ENCODE measurements at regions not wholly inside any gene's neighbourhood (a gene's known extent, or its start where the extent isn't known, plus 50 kb on each side); places are given as distances from the start of the nearest gene placed in this dataset.

- TF ChIP-seq SAP30 (IDR thresholded peaks at IDR 0.05; ENCODE audit: insufficient read depth, insufficient replicate concordance, low read length) (no peak), SP1 (IDR thresholded peaks at IDR 0.05; ENCODE audit: low read depth, low read length) (no peak), NANOG (IDR thresholded peaks at IDR 0.05; ENCODE audit: insufficient read depth, low read depth, low read length, poor library complexity, severe bottlenecking) (no peak), TAF1 (IDR thresholded peaks at IDR 0.05; ENCODE audit: low read depth, low read length) (no peak), RAD21 (IDR thresholded peaks at IDR 0.05 in 1 of 2, conservative IDR thresholded peaks at IDR 0.05 in 1 of 2; ENCODE audit: low read depth in 2 of 2, low read length in 2 of 2) (no peak), SIN3A (conservative IDR thresholded peaks at IDR 0.05 in 1 of 2, IDR thresholded peaks at IDR 0.05 in 1 of 2; ENCODE audit: low read depth in 1 of 2, low read length in 2 of 2) (no peak), TCF12 (IDR thresholded peaks at IDR 0.05; ENCODE audit: low read depth, low read length) (no peak)
- TF ChIP-seq, protein P1, sequence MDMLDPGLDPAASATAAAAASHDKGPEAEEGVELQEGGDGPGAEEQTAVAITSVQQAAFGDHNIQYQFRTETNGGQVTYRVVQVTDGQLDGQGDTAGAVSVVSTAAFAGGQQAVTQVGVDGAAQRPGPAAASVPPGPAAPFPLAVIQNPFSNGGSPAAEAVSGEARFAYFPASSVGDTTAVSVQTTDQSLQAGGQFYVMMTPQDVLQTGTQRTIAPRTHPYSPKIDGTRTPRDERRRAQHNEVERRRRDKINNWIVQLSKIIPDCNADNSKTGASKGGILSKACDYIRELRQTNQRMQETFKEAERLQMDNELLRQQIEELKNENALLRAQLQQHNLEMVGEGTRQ (IDR thresholded peaks at IDR 0.05; ENCODE audit: low read length): no peak
Observed at GRCh38 chr20:39211060-39211748, 249.1 kb downstream of the DHX35 start (continued).
